ENCODE measurements at regions not wholly inside any gene's neighbourhood (a gene's known extent, or its start where the extent isn't known, plus 50 kb on each side); places are given as distances from the start of the nearest gene placed in this dataset.
A peak's percentile ranks its signal among the peaks of the same experiment; 100 is the strongest.

DNA sequence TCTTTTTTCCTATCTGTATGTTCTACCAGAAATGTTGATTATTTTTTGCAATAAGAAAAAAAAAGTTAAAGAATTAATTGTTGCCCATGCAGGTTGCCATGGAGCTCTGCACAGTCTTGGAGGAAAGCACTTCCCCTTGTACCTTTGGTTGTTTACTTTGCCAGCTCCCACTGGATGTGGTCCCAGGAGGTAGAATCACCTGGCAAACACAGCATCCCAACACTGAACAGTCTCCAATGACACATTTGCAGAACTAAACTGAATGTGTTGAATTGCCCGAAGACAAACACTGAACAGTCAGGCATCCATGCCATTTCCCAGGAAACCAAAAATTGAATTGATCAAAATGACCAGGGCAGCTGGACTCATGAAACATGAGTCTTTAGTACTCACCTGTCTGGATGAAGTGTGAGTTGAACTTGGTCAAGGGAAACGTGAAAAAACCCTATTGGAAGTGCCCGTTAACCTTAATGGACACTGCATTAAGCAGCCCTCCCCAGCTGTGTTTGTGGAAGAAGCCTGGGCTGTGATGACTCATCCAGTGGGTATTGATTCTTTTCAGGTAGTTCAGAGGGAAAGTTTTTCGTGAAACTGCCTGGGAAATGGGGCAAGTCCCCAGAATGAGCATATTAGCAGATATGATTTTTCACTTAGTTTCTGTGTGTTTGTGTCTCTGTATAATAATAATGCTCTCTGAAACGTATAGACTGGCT lies 284.7 kb upstream of the STT3B start:
- DNase-seq (ENCODE audit: low read depth), result peak; percentile 29

DNA sequence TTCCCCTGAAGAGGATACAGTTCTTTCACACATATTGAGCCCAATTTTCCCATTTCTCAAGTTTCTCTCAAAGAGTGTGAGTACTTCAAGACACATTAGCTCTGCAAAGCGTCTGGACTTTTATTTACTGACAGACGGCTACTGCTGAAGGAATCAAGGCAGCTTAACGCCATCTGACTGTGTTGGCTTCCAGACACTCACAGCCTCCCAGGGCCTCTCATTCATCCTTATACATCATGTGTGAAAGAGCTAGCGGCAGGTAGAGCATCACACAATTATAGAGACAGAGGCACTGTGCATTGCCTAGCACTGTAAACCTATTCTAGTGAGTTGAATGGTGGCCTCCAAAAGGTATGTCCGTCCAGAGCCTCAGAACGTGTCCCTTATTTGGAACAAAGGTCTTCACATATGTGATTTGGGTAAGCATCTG lies 284.1 kb upstream of the STT3B start:
- DNase-seq (ENCODE audit: low read depth), result no peak

DNA sequence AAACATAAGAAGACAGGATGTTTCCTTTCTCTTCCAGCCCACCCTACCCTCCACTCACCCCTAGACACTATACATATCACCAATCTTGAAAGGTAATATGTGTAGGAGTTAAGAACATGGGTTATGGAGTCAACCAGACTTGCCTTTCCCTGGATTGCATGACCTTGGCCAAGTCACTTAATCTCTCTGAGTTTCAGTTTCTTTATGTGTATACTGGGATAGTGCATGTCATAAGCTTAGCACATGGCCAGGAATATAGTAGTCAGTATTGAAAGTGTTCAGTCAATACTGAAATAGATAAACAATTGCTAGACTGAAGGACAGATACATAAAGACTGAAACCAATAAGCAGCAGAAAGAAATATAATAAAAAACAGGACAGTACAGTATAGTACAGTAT lies 283.2 kb upstream of the STT3B start:
- no peak for DNase-seq (ENCODE audit: low read depth)

GRCh38 chr3:31250116-31250777 lies 282.5 kb upstream of the STT3B start:
- peak; percentile 85 for DNase-seq (ENCODE audit: low read depth)

DNA sequence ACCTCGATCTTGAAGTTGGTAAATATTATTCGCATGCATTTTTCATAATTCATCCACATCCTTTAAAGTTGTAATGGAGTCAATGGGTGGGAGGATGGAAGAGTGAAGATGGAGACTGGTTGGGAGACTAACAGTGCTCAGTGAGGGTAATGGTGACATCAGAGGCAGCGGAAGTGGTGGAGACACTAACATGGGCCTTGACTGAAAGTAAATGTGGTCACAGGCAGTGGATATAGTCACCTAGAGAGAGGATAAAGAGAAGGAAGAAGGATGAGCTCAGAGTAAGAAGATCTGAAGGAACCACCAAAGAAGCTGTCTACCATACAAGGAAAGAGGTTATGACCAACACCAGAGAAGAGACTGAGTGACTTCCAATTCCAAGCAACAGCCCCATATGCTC lies 281.6 kb upstream of the STT3B start:
- no peak for DNase-seq (ENCODE audit: low read depth)

GRCh38 chr3:31252216-31253185 lies 280.2 kb upstream of the STT3B start:
- no peak for DNase-seq (ENCODE audit: low read depth)

DNA sequence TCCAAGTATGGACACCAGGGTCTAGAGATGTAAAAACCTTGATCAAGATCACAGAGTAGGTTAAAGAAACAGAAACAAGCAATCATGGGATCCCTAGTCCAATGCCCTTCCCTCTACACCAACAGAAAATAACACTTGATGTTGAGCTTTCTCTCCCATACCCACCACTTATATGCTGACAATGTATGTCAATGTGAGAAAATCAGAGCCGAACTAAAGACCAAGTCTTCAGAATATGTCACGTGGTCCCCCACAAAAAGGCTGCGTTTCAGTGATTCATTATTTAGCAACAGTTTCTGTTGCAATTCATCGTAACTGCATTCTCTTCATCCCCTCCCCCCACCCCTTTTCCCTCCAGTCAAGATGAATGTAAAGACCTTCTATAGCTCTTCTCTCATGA lies 278.9 kb upstream of the STT3B start:
- no peak for DNase-seq (ENCODE audit: low read depth)

DNA sequence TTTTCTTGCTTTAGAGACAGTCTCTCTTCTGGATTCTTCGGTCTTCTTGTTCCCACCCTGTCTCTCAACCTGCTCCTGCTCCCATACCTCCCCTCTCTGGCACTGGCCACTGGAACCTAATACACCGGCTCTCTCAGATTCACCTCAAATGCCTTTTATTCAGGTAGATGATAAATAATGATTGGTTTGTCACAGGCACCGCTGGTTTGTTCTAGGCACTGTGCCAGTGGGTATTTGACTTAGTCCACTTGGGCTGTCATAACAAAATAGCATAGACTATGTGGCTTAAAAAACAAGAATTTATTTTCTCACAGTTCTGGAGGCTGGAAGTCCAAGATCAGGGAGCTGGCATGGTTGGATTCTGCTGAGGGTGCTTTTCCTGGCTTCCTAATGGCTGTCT lies 278.2 kb upstream of the STT3B start:
- DNase-seq (ENCODE audit: low read depth), result no peak

GRCh38 chr3:31255007-31255581 lies 277.6 kb upstream of the STT3B start:
- DNase-seq (ENCODE audit: low read depth), result no peak

- DNase-seq (ENCODE audit: low read depth), result no peak
These were observed 270.5 kb upstream of the STT3B start for GRCh38 chr3:31262201-31262600.

DNA sequence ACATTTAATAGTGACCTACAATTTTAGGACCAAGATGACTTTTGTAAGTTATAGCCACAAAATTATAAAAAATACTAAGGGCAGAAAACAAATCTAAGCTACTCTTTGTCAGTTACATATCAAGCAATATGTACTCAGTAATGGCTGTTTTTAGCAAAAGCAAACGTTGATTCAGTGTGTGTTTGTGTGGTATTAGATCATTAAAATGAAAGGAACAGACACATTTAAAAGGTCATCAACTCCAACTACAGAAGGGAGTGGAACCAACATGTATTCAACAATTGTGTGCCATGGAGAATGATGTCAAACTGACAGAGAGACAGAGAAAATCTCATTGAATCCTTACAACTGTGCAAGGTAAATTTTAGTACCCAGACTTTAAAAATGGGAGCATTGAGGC lies 268.8 kb upstream of the STT3B start:
- DNase-seq (ENCODE audit: low read depth), result no peak

DNA sequence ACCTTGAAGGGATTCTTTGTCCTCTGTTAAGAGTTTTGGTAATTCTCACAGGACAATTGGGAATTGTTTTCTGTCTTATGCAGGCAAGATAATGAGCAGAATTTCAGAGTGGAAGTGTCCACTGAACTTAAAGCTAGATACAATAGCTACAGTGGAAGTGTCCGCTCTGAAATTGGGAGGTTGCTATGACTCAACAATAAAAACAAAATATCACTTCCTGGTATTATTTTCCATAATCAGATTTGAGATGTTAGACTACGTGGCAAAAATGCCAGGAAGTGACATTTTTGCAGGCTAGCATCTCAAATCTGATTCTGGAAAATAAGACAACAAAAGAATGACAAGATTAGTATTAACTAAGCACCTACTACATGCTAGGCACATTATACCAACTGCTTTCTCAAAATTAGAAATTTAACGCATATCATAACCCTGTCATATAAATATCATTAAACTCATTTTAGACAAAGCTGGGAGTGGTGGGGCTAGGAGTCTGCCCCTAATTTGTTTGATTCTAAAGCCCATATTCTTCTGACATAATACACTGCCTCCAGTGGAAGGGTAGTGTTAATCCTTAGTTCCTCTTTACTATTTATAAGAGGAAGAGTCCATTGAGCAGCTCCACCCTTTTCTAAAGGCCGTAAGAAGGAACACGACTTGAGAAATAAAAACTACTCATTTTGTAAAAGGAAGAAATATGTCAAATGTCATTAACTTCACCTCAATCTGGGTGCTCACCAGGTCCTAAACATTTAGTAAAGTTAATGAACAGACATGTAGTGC lies 266.9 kb upstream of the STT3B start:
- DNase-seq (ENCODE audit: low read depth), result no peak

GRCh38 chr3:31268868-31269267 lies 263.9 kb upstream of the STT3B start:
- no peak for DNase-seq (ENCODE audit: low read depth)

- no peak for DNase-seq (ENCODE audit: low read depth)
These were observed 262.7 kb upstream of the STT3B start for GRCh38 chr3:31270010-31270409.

GRCh38 chr3:31274326-31275024 lies 258.2 kb upstream of the STT3B start:
- no peak for DNase-seq (ENCODE audit: low read depth)

DNA sequence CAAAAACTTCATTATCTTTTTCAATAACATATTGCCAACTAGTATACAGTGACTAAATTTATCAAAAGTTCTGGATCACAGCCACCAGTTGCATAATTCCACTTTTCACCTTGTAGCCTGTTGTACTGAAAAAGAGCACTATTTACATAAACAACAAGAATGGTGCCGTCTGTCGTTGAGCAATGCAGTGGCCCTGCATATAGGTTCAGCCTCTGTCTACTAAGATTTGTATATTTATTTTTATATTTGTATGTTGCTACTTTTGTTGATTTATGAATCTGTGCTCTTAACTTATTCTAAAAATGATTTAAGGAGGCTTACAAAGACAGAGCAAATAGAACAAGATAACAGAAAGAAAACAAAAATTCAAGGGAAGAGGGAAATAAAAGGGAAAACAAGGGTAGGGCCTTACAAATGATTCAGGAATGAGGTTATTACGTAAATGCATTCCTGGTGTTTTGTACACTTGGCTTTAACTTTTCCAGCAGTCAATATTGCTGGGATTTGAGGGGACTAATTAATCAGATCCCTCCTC lies 257.6 kb upstream of the STT3B start:
- peak; percentile 42 for DNase-seq (ENCODE audit: low read depth)

GRCh38 chr3:31275583-31275982 lies 257.1 kb upstream of the STT3B start:
- no peak for DNase-seq (ENCODE audit: low read depth)

DNA sequence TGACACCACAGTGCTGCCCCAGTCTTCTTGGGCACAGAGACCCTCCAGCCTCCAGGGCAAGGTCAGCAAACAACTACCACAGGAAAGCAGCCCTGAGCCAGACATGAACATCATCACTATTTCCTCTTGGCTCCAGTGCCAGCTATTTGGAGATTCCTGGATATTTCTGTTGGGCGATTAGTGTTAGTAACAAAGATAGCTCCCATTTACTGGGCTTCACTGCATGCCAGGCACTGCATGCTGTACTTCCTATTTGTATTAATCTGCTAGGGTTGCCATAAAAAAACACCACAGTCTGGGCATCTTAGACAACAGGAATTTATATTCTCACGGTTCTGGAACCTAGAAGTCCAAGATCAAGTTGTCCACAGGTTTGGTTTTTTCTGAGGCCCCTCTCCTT lies 255.1 kb upstream of the STT3B start:
- DNase-seq (ENCODE audit: low read depth), result no peak

DNA sequence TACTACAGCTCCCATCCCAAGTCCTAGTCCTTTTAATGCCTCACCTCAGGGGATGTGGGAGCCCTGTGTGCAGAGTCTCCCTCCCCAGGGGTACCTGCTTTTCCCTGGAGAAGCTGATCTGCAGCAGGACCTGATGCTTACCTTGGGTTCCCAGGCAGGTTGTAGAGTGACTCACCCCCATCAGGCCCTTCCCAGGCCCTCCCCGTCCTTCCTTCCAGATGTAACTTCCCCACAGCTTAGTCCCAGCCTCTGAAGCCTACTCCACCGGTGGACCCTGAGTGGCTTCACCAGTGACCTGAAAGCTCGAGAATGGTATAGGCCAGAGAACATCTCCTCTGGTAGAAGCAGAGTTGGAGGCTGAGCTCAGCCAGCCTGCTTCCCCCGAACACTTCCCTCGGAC lies 254.2 kb upstream of the STT3B start:
- DNase-seq (ENCODE audit: low read depth), result no peak

DNA sequence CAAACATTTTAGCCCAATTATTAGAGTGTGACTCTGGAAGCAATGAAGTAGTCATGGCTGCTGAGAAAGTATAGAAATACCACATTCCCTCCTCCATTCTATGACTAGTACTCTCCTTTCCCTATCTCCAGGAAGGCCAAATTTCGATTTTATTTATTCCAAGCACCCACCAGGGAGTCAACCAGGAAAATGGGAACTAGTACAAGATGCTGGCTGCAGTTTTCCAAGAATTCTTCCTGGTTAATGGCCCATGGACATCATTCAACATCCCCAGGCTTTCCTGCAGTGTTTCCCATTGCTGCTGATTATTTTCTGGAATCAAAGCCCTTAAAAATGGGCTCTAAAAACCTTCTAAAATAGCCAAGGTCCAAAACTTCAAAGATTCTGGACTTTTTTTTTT lies 247.9 kb upstream of the STT3B start:
- no peak for DNase-seq (ENCODE audit: low read depth)

All from HT1080 (cell line).